ENCODE measurements at regions not wholly inside any gene's neighbourhood (a gene's known extent, or its start where the extent isn't known, plus 50 kb on each side); places are given as distances from the start of the nearest gene placed in this dataset.

DNA sequence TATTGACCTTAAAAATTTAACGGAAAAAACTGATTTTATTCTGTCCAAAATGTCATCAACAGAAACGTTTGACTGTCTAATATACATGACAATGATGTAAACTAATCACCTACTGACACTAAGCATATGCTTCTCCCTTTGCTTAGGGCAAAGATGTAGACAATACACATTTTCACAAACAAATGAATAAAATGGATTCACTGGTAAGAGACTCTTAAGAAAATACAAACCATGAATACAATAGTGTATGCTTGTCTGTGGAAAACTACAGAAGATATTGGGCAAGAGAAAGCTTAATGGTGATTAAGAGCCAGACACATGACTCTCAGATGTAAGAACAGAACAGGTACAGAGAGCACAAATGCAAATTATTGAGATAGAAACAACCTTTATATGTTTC lies 1248.7 kb downstream of the FSCB start:
- ATAC-seq (ENCODE audit: low read depth), result no peak
- BruUV-seq (replicated peaks), result no TSS peak
- TF ChIP-seq FOS (IDR thresholded peaks at IDR 0.05; ENCODE audit: low read depth, low read length) (no peak), CHD1 (IDR thresholded peaks at IDR 0.05; ENCODE audit: low read depth, low read length) (no peak), NFE2L2 (IDR thresholded peaks at IDR 0.05; ENCODE audit: low read depth, low read length) (no peak), SMC3 (IDR thresholded peaks at IDR 0.05; ENCODE audit: low read depth, low read length) (no peak), RAD21 (IDR thresholded peaks at IDR 0.05; ENCODE audit: low read length) (no peak), BHLHE40 (IDR thresholded peaks at IDR 0.05; ENCODE audit: low read depth, low read length) (no peak), RCOR1 (IDR thresholded peaks at IDR 0.05; ENCODE audit: insufficient replicate concordance, low read length) (no peak), RFX5 (IDR thresholded peaks at IDR 0.05; ENCODE audit: low read depth, low read length) (no peak), MXI1 (IDR thresholded peaks at IDR 0.05; ENCODE audit: borderline replicate concordance, low read depth, low read length) (no peak), POLR2A (IDR thresholded peaks at IDR 0.05; ENCODE audit: low read depth, low read length) (no peak), CEBPB (IDR thresholded peaks at IDR 0.05; ENCODE audit: low read depth, low read length) (no peak)
- TF ChIP-seq, protein P1, sequence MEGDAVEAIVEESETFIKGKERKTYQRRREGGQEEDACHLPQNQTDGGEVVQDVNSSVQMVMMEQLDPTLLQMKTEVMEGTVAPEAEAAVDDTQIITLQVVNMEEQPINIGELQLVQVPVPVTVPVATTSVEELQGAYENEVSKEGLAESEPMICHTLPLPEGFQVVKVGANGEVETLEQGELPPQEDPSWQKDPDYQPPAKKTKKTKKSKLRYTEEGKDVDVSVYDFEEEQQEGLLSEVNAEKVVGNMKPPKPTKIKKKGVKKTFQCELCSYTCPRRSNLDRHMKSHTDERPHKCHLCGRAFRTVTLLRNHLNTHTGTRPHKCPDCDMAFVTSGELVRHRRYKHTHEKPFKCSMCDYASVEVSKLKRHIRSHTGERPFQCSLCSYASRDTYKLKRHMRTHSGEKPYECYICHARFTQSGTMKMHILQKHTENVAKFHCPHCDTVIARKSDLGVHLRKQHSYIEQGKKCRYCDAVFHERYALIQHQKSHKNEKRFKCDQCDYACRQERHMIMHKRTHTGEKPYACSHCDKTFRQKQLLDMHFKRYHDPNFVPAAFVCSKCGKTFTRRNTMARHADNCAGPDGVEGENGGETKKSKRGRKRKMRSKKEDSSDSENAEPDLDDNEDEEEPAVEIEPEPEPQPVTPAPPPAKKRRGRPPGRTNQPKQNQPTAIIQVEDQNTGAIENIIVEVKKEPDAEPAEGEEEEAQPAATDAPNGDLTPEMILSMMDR (conservative IDR thresholded peaks at IDR 0.05; ENCODE audit: low read depth, low read length), result no peak
- TF ChIP-seq, protein P2, sequence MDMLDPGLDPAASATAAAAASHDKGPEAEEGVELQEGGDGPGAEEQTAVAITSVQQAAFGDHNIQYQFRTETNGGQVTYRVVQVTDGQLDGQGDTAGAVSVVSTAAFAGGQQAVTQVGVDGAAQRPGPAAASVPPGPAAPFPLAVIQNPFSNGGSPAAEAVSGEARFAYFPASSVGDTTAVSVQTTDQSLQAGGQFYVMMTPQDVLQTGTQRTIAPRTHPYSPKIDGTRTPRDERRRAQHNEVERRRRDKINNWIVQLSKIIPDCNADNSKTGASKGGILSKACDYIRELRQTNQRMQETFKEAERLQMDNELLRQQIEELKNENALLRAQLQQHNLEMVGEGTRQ (IDR thresholded peaks at IDR 0.05; ENCODE audit: low read depth, low read length), result no peak
- Histone ChIP-seq H2AK9ac (replicated peaks; ENCODE audit: low read depth, low read length, poor library complexity) (no peak overlapping the region), H3K9ac (ENCODE audit: low read depth, low read length) (no peak overlapping the region), H3K9me3 (ENCODE audit: control insufficient read depth, insufficient read depth, low read length) (no peaks in the 10 kb centered on the region), H2AK5ac (ENCODE audit: low read depth, low read length) (no peak overlapping the region), H3K27me3 (ENCODE audit: control insufficient read depth, insufficient read depth, low read length) (no peaks in the 10 kb centered on the region), H4K20me1 (ENCODE audit: insufficient read depth, low read length) (no peaks in the 10 kb centered on the region), H3K79me1 (ENCODE audit: low read depth in 1 of 2, low read length in 2 of 2) (no peaks in the 10 kb centered on the region), H2BK15ac (ENCODE audit: low read depth, low read length) (no peak overlapping the region), H3K4me3 (ENCODE audit: insufficient read depth, low read depth, low read length) (no peak overlapping the region), H4K91ac (ENCODE audit: insufficient read depth, low read depth, low read length) (no peak overlapping the region), H4K8ac (ENCODE audit: low read depth in 2 of 2, low read length in 2 of 2) (no peak overlapping the region), H2BK5ac (ENCODE audit: low read depth, low read length, poor library complexity, severe bottlenecking) (no peak overlapping the region), H3K27ac (ENCODE audit: insufficient read depth, low read length) (no peak overlapping the region), H2BK120ac (ENCODE audit: low read depth, low read length) (no peak overlapping the region), H3K18ac (ENCODE audit: low read depth, low read length) (no peak overlapping the region), H3K56ac (ENCODE audit: extremely low read depth, insufficient read depth, low read length) (no peak overlapping the region), H4K5ac (ENCODE audit: low read depth, low read length) (no peak overlapping the region), H3K14ac (replicated peaks; ENCODE audit: low read depth, low read length) (no peak overlapping the region), H3K36me3 (ENCODE audit: control insufficient read depth, insufficient read depth, low read length) (no peaks in the 10 kb centered on the region), H2AFZ (replicated peaks; ENCODE audit: low read length, poor library complexity) (no peak overlapping the region), H2BK20ac (ENCODE audit: low read depth, low read length) (no peak overlapping the region), H3K4me1 (ENCODE audit: control insufficient read depth, insufficient read depth, low read length) (no peaks in the 10 kb centered on the region), H3K23ac (ENCODE audit: low read depth, low read length) (no peak overlapping the region), H3K9me1 (ENCODE audit: insufficient read depth, low read length) (no peaks in the 10 kb centered on the region), H3K4me2 (ENCODE audit: low read depth, low read length) (no peak overlapping the region), H3K4ac (ENCODE audit: low read depth, low read length) (no peak overlapping the region)
- dilution Hi-C loops (cut with HindIII; ENCODE audit: low sequenced_read_pairs, unreplicated experiment) (no loop called here), in situ Hi-C loops (cut with MboI; ENCODE audit: low sequenced_read_pairs) (no loop called here), intact Hi-C loops (cut with micrococcal nuclease) (no loop called here)
- no CpG with 5 or more reads among the region's 2 CpGs for WGBS, 2 experiments (ENCODE audit: extremely low coverage in 2 of 2, insufficient read length in 1 of 2)
- ChIA-PET CTCF (interaction anchor here (1.5 kb wide), 1 partner anchor 20 kb away, joined by 3 read pairs; no protein-coding TSS in a partner anchor), POLR2A (ENCODE audit: unreplicated experiment) (no interaction called here)
- no peak for DNase-seq
